ENCODE measurements at regions not wholly inside any gene's neighbourhood (a gene's known extent, or its start where the extent isn't known, plus 50 kb on each side); places are given as distances from the start of the nearest gene placed in this dataset.

GRCh38 chr11:121749691-121750090 is 296.9 kb upstream of the SORL1-AS1 start:
- H3K4me3 ChIP-seq (ENCODE audit: low read depth in 2 of 2, low read length in 2 of 2): no peak overlapping the region
- in situ Hi-C loops (cut with HindIII; ENCODE audit: low pct_unique_long_range_greater_than_20kb, low sequenced_read_pairs): no loop called here
- no peak for TF ChIP-seq REST (IDR thresholded peaks at IDR 0.05; ENCODE audit: insufficient read depth in 1 of 2, low read depth in 2 of 2, low read length in 1 of 2)
- no peak for TF ChIP-seq SIN3A (IDR thresholded peaks at IDR 0.05; ENCODE audit: borderline replicate concordance, insufficient read depth, low read depth, low read length)
- TF ChIP-seq POLR2AphosphoS5 (IDR thresholded peaks at IDR 0.05; ENCODE audit: low read depth, low read length): no peak
- no peak for DNase-seq (ENCODE audit: low read depth, low spot score)
- intact Hi-C loops (cut with micrococcal nuclease; ENCODE audit: unreplicated experiment): no loop called here
- ATAC-seq: no peak
- no peaks in the 10 kb centered on the region for H3K36me3 ChIP-seq (ENCODE audit: control insufficient read depth, insufficient read depth, low read length)
- ChIA-PET POLR2A (no interaction called here), CTCF (no interaction called here)
- H3K27me3 ChIP-seq (ENCODE audit: control insufficient read depth, insufficient read depth, low read length): no peaks in the 10 kb centered on the region
- BruUV-seq (replicated peaks): no TSS peak
- H3K4me1 ChIP-seq (ENCODE audit: control insufficient read depth, insufficient read depth, low read length): no peaks in the 10 kb centered on the region
- no peak overlapping the region for H3K27ac ChIP-seq (ENCODE audit: low read length)
- no peaks in the 10 kb centered on the region for H3K9me3 ChIP-seq (ENCODE audit: control insufficient read depth, insufficient read depth, low read depth, low read length)

- Histone ChIP-seq H3K4me1 (ENCODE audit: control insufficient read depth, insufficient read depth, low read length) (no peaks in the 10 kb centered on the region), H3K9me3 (ENCODE audit: control insufficient read depth, insufficient read depth, low read depth, low read length) (peaks cover 9% of the 10 kb centered on the region; the same call in 1 of the 2 replicates), H3K4me3 (ENCODE audit: low read depth in 2 of 2, low read length in 2 of 2) (no peak overlapping the region), H3K27ac (ENCODE audit: low read length) (no peak overlapping the region), H3K27me3 (ENCODE audit: control insufficient read depth, insufficient read depth, low read length) (no peaks in the 10 kb centered on the region), H3K36me3 (ENCODE audit: control insufficient read depth, insufficient read depth, low read length) (no peaks in the 10 kb centered on the region)
- POLR2A ChIA-PET: no interaction called here
- in situ Hi-C loops (cut with HindIII; ENCODE audit: low pct_unique_long_range_greater_than_20kb, low sequenced_read_pairs) (no loop called here), intact Hi-C loops (cut with micrococcal nuclease; ENCODE audit: unreplicated experiment) (no loop called here)
- no peak for ATAC-seq
- CTCF ChIA-PET: interaction anchor here (0.7 kb wide), 1 partner anchor 912 kb away, joined by 3 read pairs; no protein-coding TSS in a partner anchor
- TF ChIP-seq POLR2AphosphoS5 (IDR thresholded peaks at IDR 0.05; ENCODE audit: low read depth, low read length) (no peak), TCF7L2 (IDR thresholded peaks at IDR 0.05; ENCODE audit: low read depth, low read length) (no peak), SIN3A (IDR thresholded peaks at IDR 0.05; ENCODE audit: borderline replicate concordance, insufficient read depth, low read depth, low read length) (no peak), CTCF (IDR thresholded peaks at IDR 0.05) (no peak), REST (IDR thresholded peaks at IDR 0.05; ENCODE audit: insufficient read depth in 1 of 2, low read depth in 2 of 2, low read length in 1 of 2) (no peak)
- BruUV-seq (replicated peaks): no TSS peak
- DNase-seq (ENCODE audit: low read depth, low spot score): no peak
Measured at GRCh38 chr11:121748068-121748467, 295.3 kb upstream of the SORL1-AS1 start.

All from Panc1 (cell line).